Osteoblast (primary cell): ENCODE measurements at regions not wholly inside any gene's neighbourhood (a gene's known extent, or its start where the extent isn't known, plus 50 kb on each side); places are given as distances from the start of the nearest gene placed in this dataset.

Experiments used
- DNase-seq: peaks from one replicate; pipeline ENCODE4 v3.0.0; 2011; ENCODE audit warnings: low spot score, mixed read lengths; ENCODE audit not compliant: insufficient read length; ENCODE audit errors: missing footprints
- H2AFZ ChIP-seq: 2 replicates; pipeline ENCODE4 v1.6.0; 2011; ENCODE audit warnings: mild to moderate bottlenecking, low read length
- H3K27ac ChIP-seq: 2 replicates; pipeline ENCODE4 v1.5.1; 2011; ENCODE audit warnings: mild to moderate bottlenecking, low read depth, low read length, moderate library complexity
- H3K27me3 ChIP-seq: 2 replicates; pipeline ENCODE4 v1.6.0; 2012; ENCODE audit warnings: mild to moderate bottlenecking, control low read depth, inconsistent platforms, low read length, moderate library complexity; ENCODE audit not compliant: insufficient read depth
- H3K36me3 ChIP-seq: 2 replicates; pipeline ENCODE4 v1.5.1; 2011; ENCODE audit warnings: mild to moderate bottlenecking, low read length, control low read depth, moderate library complexity; ENCODE audit not compliant: insufficient read depth
- H3K4me1 ChIP-seq: 2 replicates; pipeline ENCODE4 v1.5.1; 2011; ENCODE audit warnings: mild to moderate bottlenecking, low read length, control low read depth, moderate library complexity; ENCODE audit not compliant: insufficient read depth
- H3K4me2 ChIP-seq: 2 replicates; pipeline ENCODE4 v1.6.0; 2011; ENCODE audit warnings: mild to moderate bottlenecking, low read length; ENCODE audit not compliant: insufficient read depth
- H3K4me3 ChIP-seq: fragments of 200-600 bp; sonication (generic); 3 replicates; pipeline ENCODE4 v1.5.1; 2012; ENCODE audit warnings: mild to moderate bottlenecking, low read length, inconsistent platforms; ENCODE audit not compliant: insufficient read depth
- H3K79me2 ChIP-seq: 2 replicates; pipeline ENCODE4 v1.6.0; 2012; ENCODE audit warnings: mild to moderate bottlenecking, low read length, control low read depth, inconsistent platforms; ENCODE audit not compliant: insufficient read depth
- H3K9me3 ChIP-seq: 2 replicates; pipeline ENCODE4 v1.5.1; 2011; ENCODE audit warnings: low read depth, low read length, control low read depth
- H4K20me1 ChIP-seq: 2 replicates; pipeline ENCODE4 v1.6.0; 2012; ENCODE audit warnings: mild to moderate bottlenecking, low read length, control low read depth; ENCODE audit not compliant: insufficient read depth
- TF ChIP-seq, protein P1 (sequence below): IDR thresholded peaks from 2 replicates; pipeline ENCODE4 v1.5.1; 2011; ENCODE audit warnings: mild to moderate bottlenecking, low read depth, low read length, moderate library complexity; ENCODE audit errors: extremely low read depth

- Histone ChIP-seq H3K4me3 (no peak overlapping the region), H3K79me2 (no peaks in the 10 kb centered on the region), H3K9me3 (no peaks in the 10 kb centered on the region), H3K36me3 (no peaks in the 10 kb centered on the region), H2AFZ (no peak overlapping the region), H3K4me2 (no peak overlapping the region), H3K27ac (no peak overlapping the region), H4K20me1 (no peaks in the 10 kb centered on the region), H3K27me3 (no peaks in the 10 kb centered on the region), H3K4me1 (peaks cover 2% of the 10 kb centered on the region)
- TF ChIP-seq, protein P1, sequence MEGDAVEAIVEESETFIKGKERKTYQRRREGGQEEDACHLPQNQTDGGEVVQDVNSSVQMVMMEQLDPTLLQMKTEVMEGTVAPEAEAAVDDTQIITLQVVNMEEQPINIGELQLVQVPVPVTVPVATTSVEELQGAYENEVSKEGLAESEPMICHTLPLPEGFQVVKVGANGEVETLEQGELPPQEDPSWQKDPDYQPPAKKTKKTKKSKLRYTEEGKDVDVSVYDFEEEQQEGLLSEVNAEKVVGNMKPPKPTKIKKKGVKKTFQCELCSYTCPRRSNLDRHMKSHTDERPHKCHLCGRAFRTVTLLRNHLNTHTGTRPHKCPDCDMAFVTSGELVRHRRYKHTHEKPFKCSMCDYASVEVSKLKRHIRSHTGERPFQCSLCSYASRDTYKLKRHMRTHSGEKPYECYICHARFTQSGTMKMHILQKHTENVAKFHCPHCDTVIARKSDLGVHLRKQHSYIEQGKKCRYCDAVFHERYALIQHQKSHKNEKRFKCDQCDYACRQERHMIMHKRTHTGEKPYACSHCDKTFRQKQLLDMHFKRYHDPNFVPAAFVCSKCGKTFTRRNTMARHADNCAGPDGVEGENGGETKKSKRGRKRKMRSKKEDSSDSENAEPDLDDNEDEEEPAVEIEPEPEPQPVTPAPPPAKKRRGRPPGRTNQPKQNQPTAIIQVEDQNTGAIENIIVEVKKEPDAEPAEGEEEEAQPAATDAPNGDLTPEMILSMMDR: no peak
- no peak for DNase-seq
Measured at GRCh38 chr5:125205601-125206225, 459.3 kb upstream of the ZNF608 start.

- no peaks in the 10 kb centered on the region for H4K20me1 ChIP-seq
- H3K9me3 ChIP-seq: no peaks in the 10 kb centered on the region
- H3K4me3 ChIP-seq: no peak overlapping the region
- no peak for DNase-seq
- no peak overlapping the region for H3K4me2 ChIP-seq
- TF ChIP-seq, protein P1: no peak
- H3K36me3 ChIP-seq: no peaks in the 10 kb centered on the region
- no peak overlapping the region for H3K27ac ChIP-seq
- H2AFZ ChIP-seq: no peak overlapping the region
- no peaks in the 10 kb centered on the region for H3K4me1 ChIP-seq
- no peaks in the 10 kb centered on the region for H3K27me3 ChIP-seq
- no peaks in the 10 kb centered on the region for H3K79me2 ChIP-seq
Measured at GRCh38 chr5:125207856-125208255, 461.4 kb upstream of the ZNF608 start.

- TF ChIP-seq, protein P1: no peak
- no peak overlapping the region for H3K27ac ChIP-seq
- no peak overlapping the region for H2AFZ ChIP-seq
- no peaks in the 10 kb centered on the region for H3K36me3 ChIP-seq
- no peaks in the 10 kb centered on the region for H3K27me3 ChIP-seq
- H4K20me1 ChIP-seq: no peaks in the 10 kb centered on the region
- H3K4me3 ChIP-seq: no peak overlapping the region
- no peaks in the 10 kb centered on the region for H3K4me1 ChIP-seq
- no peak overlapping the region for H3K4me2 ChIP-seq
- no peak for DNase-seq
- no peaks in the 10 kb centered on the region for H3K79me2 ChIP-seq
- no peaks in the 10 kb centered on the region for H3K9me3 ChIP-seq
Measured at GRCh38 chr5:125209650-125210049, 463.2 kb upstream of the ZNF608 start.

GRCh38 chr5:125210242-125210947 is 464.0 kb upstream of the ZNF608 start:
- H4K20me1 ChIP-seq: no peaks in the 10 kb centered on the region
- H2AFZ ChIP-seq: no peak overlapping the region
- no peaks in the 10 kb centered on the region for H3K4me1 ChIP-seq
- H3K36me3 ChIP-seq: no peaks in the 10 kb centered on the region
- TF ChIP-seq, protein P1: no peak
- DNase-seq: no peak
- no peak overlapping the region for H3K4me3 ChIP-seq
- no peaks in the 10 kb centered on the region for H3K9me3 ChIP-seq
- H3K27ac ChIP-seq: no peak overlapping the region
- no peaks in the 10 kb centered on the region for H3K27me3 ChIP-seq
- no peak overlapping the region for H3K4me2 ChIP-seq
- H3K79me2 ChIP-seq: no peaks in the 10 kb centered on the region
